A673 (cell line): ENCODE measurements at regions not wholly inside any gene's neighbourhood (a gene's known extent, or its start where the extent isn't known, plus 50 kb on each side); places are given as distances from the start of the nearest gene placed in this dataset.

Experiments
- BruUV-seq: library from RNA; stranded (reverse); fragments of 400-500 nt; replicated peaks from 2 replicates; lab custom pipeline; 2021; lab: Mats Ljungman, UMichigan
- CTCF ChIA-PET: fragments of 300-600 bp; sonication (Branson Sonifier 250); formaldehyde crosslinking; loops from one replicate; lab custom pipeline; 2022; ENCODE audit warnings: antibody characterized with exemption; lab: Charles Lee
- POLR2A ChIA-PET: fragments of 300-600 bp; sonication (Branson Sonifier 250); formaldehyde crosslinking; loops from one replicate; lab custom pipeline; 2022; ENCODE audit warnings: antibody characterized with exemption; ENCODE audit not compliant: low non-redundant PET; lab: Charles Lee
- DNase-seq: peaks from one replicate; pipeline ENCODE4 v3.0.0-alpha.2; 2015; ENCODE audit warnings: low spot score
- H3K27ac ChIP-seq: fragments of 200-600 bp; sonication (generic); 2 replicates; pipeline ENCODE4 v1.5.1; 2016; ENCODE audit warnings: mixed run types, low read depth, mild to moderate bottlenecking, mixed read lengths, antibody characterized with exemption, low read length; ENCODE audit not compliant: poor library complexity, severe bottlenecking
- H3K27me3 ChIP-seq: fragments of 200-600 bp; sonication (generic); replicated peaks from 2 replicates; pipeline ENCODE4 v1.6.1; 2017; ENCODE audit warnings: mixed run types, low read depth, mild to moderate bottlenecking, mixed read lengths, antibody characterized with exemption, low read length; ENCODE audit not compliant: insufficient read depth, poor library complexity
- H3K36me3 ChIP-seq: fragments of 200-600 bp; sonication (generic); 2 replicates; pipeline ENCODE4 v1.6.1; 2016; ENCODE audit warnings: mixed run types, mild to moderate bottlenecking, mixed read lengths, antibody characterized with exemption, low read length; ENCODE audit not compliant: insufficient read depth, poor library complexity, severe bottlenecking
- H3K4me1 ChIP-seq: fragments of 200-600 bp; sonication (generic); 2 replicates; pipeline ENCODE4 v1.6.1; 2017; ENCODE audit warnings: mixed run types, mild to moderate bottlenecking, mixed read lengths, antibody characterized with exemption, low read length; ENCODE audit not compliant: insufficient read depth, poor library complexity, severe bottlenecking
- H3K4me3 ChIP-seq: fragments of 200-600 bp; sonication (generic); 2 replicates; pipeline ENCODE4 v1.5.1; 2016; ENCODE audit warnings: low read depth, mixed run types, mild to moderate bottlenecking, mixed read lengths, low read length; ENCODE audit not compliant: poor library complexity, severe bottlenecking
- H3K9me3 ChIP-seq: fragments of 200-600 bp; sonication (generic); 2 replicates; pipeline ENCODE4 v1.6.1; 2016; ENCODE audit warnings: mixed run types, low read depth, mild to moderate bottlenecking, mixed read lengths, antibody characterized with exemption, low read length; ENCODE audit not compliant: poor library complexity, severe bottlenecking
- EZH2 ChIP-seq: fragments of 200-600 bp; sonication (generic); IDR thresholded peaks from 2 replicates; pipeline ENCODE4 v1.6.1; 2017; ENCODE audit warnings: borderline replicate concordance, low read depth, mild to moderate bottlenecking, mixed read lengths, antibody characterized with exemption, low read length; ENCODE audit not compliant: poor library complexity, severe bottlenecking
- intact Hi-C: fragments of 100-400 bp; cut with micrococcal nuclease; formaldehyde crosslinking; loops from one replicate; pipeline ENCODE4 v1.10.0; 2022; ENCODE audit not compliant: unreplicated experiment
- TF ChIP-seq, protein P1 (sequence below): fragments of 300-800, 200-600 bp; sonication (generic); conservative IDR thresholded peaks from 2 replicates; pipeline ENCODE4 v1.5.1; 2017; ENCODE audit warnings: low read depth, mild to moderate bottlenecking, antibody characterized with exemption, low read length, moderate library complexity, mixed read lengths

DNA sequence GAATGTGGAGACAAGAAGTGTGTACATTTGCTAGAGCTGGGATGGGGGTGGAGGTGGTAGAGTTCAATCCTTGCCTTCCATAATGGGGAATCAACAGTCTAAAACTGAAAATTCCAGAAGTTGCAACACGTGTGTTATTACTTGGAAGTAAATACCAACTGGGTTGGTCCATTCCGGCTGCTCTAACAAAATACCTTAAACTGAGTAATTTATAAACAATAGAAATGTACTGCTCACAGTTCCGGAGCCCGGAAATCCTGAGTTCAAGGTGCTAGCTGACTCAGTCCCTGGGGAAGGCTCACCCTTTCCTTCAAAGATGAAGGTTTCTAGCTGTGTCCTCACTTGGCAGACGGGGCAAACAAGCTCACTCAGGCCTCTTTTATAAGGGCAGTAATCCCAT lies 59.0 kb downstream of the RIN2 start:
- POLR2A ChIA-PET: no interaction called here
- CTCF ChIA-PET: no interaction called here
- H3K4me3 ChIP-seq: no peak overlapping the region
- no peaks in the 10 kb centered on the region for H3K27me3 ChIP-seq
- H3K9me3 ChIP-seq: no peaks in the 10 kb centered on the region
- DNase-seq: no peak
- no TSS peak for BruUV-seq
- no peak overlapping the region for H3K27ac ChIP-seq
- H3K4me1 ChIP-seq: peaks cover 61% of the 10 kb centered on the region
- intact Hi-C loops: no loop called here
- H3K36me3 ChIP-seq: no peaks in the 10 kb centered on the region
- TF ChIP-seq, protein P1, sequence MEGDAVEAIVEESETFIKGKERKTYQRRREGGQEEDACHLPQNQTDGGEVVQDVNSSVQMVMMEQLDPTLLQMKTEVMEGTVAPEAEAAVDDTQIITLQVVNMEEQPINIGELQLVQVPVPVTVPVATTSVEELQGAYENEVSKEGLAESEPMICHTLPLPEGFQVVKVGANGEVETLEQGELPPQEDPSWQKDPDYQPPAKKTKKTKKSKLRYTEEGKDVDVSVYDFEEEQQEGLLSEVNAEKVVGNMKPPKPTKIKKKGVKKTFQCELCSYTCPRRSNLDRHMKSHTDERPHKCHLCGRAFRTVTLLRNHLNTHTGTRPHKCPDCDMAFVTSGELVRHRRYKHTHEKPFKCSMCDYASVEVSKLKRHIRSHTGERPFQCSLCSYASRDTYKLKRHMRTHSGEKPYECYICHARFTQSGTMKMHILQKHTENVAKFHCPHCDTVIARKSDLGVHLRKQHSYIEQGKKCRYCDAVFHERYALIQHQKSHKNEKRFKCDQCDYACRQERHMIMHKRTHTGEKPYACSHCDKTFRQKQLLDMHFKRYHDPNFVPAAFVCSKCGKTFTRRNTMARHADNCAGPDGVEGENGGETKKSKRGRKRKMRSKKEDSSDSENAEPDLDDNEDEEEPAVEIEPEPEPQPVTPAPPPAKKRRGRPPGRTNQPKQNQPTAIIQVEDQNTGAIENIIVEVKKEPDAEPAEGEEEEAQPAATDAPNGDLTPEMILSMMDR: no peak
- no peak for TF ChIP-seq EZH2

DNA sequence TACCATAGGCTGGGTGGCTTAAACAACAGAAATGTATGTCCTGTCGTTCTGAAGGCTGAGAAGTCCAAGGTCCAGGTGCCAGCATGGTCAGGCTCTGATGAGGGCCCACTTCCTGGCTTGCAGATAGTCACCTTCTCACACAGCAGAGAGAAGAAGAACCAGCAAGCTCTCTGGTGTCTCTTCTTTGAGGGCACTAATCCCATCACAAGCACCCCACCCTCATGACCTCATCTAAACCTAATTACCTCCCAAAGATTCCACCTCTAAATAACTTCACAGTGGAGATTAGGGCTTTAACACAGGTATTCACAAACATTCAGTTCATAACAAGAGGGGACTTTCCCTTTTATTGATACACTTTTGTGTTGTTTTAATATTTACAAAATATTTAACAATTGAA lies 61.1 kb downstream of the RIN2 start:
- CTCF ChIA-PET: no interaction called here
- Histone ChIP-seq H3K4me1 (peaks cover 63% of the 10 kb centered on the region), H3K9me3 (no peaks in the 10 kb centered on the region), H3K36me3 (no peaks in the 10 kb centered on the region), H3K27ac (no peak overlapping the region), H3K27me3 (no peaks in the 10 kb centered on the region), H3K4me3 (no peak overlapping the region)
- intact Hi-C loops: no loop called here
- TF ChIP-seq EZH2: no peak
- TF ChIP-seq, protein P1: no peak
- BruUV-seq: no TSS peak
- POLR2A ChIA-PET: no interaction called here
- DNase-seq: no peak

DNA sequence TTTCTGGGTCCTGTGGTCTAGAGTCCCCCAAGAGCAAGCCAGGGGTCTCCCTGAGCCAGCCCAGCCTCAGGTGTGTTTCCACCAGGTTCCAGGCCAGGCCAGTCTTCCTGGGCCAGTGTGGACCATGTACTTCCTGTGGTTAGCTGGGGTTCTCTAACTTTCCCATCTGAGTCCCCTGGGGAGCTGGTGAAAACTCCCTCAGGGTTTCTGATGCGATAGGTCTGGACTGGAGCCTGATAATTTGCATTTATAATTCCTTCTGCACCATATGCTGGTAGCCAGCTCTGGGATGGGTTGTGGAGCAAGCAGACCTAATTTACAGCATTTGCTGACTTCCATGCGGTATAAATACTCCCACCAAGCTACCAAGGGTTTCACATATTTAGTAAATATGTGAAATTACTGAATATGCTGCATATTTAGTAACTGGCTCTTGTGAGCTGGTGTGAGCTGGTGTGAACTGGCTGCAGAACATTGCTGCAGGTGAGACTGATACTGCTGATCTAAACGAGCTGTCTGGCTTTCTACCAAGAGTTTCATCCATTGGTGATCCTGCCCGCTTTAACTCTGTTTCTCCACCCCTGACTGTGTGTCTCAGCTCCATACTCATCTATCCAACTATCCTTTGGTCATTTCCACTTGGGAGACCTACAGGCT lies 62.6 kb downstream of the RIN2 start:
- peak overlapping the region; percentile 32 for H3K27ac ChIP-seq
- H3K4me3 ChIP-seq: no peak overlapping the region
- no peaks in the 10 kb centered on the region for H3K9me3 ChIP-seq
- CTCF ChIA-PET: interaction anchor here (0.6 kb wide), 1 partner anchor 497 kb away, joined by 4 read pairs; no protein-coding TSS in a partner anchor
- intact Hi-C loops: no loop called here
- DNase-seq: peak; percentile 75
- no TSS peak for BruUV-seq
- no peaks in the 10 kb centered on the region for H3K27me3 ChIP-seq
- POLR2A ChIA-PET: no interaction called here
- no peak for TF ChIP-seq EZH2
- TF ChIP-seq, protein P1: no peak
- H3K4me1 ChIP-seq: peaks cover 57% of the 10 kb centered on the region
- no peaks in the 10 kb centered on the region for H3K36me3 ChIP-seq
